ENCODE measurements at regions not wholly inside any gene's neighbourhood (a gene's known extent, or its start where the extent isn't known, plus 50 kb on each side); places are given as distances from the start of the nearest gene placed in this dataset.

DNA sequence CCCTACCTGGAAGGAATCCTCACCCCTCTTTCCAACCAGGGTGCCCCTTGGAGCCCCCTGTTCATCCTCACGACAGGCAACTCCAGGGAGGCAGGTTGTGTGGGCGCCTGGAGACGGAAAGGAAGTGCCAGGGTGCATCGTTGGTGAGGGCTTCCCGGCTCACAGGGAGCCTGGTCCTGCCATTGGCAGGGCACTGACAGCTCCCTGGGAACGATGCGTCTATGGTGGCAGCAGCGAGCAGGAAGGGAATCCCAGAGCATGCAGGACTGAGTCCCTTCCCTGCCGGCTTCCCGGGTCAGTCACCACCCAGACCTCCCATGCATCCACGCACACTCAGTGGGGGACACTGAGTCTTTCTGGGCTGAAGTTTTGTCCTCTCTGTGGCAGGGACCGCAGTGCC, 117.6 kb downstream of the INHBB start:
- DNase-seq (ENCODE audit: insufficient read length, low spot score) (no peak), FAIRE-seq (no peak)
- no peak for TF ChIP-seq CTCF (IDR thresholded peaks at IDR 0.05; ENCODE audit: insufficient read depth, missing control alignments)

DNA sequence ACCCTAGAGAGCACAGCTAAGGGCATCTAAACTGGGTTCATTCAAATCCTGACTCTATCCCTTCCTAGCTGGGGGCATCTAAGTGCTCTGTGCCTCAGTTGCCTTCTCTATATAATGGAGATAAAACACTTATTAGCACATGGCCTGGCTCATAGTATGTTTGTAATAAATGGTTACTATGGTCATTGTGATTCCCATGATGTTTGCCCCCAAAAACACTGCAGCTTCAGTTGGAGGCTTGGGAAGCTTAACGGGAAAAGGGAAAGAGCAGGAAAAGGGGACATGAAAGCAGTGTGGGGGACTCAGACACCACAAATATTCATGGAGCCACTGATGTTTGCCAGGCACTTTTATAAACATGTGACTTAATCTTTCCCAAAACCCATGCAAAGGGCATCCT, 118.1 kb downstream of the INHBB start:
- FAIRE-seq (no peak), DNase-seq (ENCODE audit: insufficient read length, low spot score) (no peak)
- TF ChIP-seq CTCF (IDR thresholded peaks at IDR 0.05; ENCODE audit: insufficient read depth, missing control alignments), result no peak

GRCh38 chr2:120464448-120464931, 118.6 kb downstream of the INHBB start:
- DNase-seq (ENCODE audit: insufficient read length, low spot score) (no peak), FAIRE-seq (no peak)
- no peak for TF ChIP-seq CTCF (IDR thresholded peaks at IDR 0.05; ENCODE audit: insufficient read depth, missing control alignments)

GRCh38 chr2:120465012-120465700, 119.2 kb downstream of the INHBB start:
- no peak for TF ChIP-seq CTCF (IDR thresholded peaks at IDR 0.05; ENCODE audit: insufficient read depth, missing control alignments)
- DNase-seq (ENCODE audit: insufficient read length, low spot score) (no peak), FAIRE-seq (no peak)

DNA sequence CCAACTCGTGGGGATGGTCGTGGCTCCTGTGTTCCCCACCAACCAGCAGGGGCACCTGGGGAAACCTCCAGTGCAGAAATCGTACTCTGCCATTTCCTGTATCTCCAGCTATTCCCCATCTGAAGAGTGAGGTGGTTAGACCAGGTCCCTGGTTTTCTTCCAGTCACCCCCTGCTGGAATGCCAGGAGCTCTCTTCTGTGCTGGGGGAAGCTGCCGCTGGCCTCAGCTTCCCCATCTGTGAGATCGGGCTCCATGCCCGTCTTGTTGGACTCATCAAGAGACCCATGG, 119.7 kb downstream of the INHBB start:
- FAIRE-seq (no peak), DNase-seq (ENCODE audit: insufficient read length, low spot score) (no peak)
- TF ChIP-seq CTCF (IDR thresholded peaks at IDR 0.05; ENCODE audit: insufficient read depth, missing control alignments), result no peak

GRCh38 chr2:120465989-120466703, 120.2 kb downstream of the INHBB start:
- TF ChIP-seq CTCF (IDR thresholded peaks at IDR 0.05; ENCODE audit: insufficient read depth, missing control alignments), result no peak
- DNase-seq (ENCODE audit: insufficient read length, low spot score) (no peak), FAIRE-seq (no peak)

DNA sequence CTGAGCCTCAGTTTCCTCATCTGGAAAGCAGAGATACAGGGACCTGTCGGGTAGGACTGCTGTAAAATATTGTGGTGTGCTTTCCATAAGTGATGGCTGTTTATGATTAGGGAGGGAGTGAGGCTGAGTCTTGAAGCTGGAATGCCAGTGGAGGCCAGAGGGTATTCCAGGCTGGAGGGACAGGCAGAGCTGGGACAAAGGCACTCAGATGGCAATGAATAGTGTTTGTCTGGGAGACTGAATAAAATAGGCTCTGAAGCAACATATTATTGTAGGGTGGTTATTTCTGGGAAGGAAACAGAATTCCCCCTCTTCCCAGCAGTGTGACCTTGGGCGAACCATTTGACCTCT, 120.7 kb downstream of the INHBB start:
- TF ChIP-seq CTCF (IDR thresholded peaks at IDR 0.05; ENCODE audit: insufficient read depth, missing control alignments), result no peak
- no peak for FAIRE-seq
- no peak for DNase-seq (ENCODE audit: insufficient read length, low spot score)
